ENCODE measurements at regions not wholly inside any gene's neighbourhood (a gene's known extent, or its start where the extent isn't known, plus 50 kb on each side); places are given as distances from the start of the nearest gene placed in this dataset.

DNA sequence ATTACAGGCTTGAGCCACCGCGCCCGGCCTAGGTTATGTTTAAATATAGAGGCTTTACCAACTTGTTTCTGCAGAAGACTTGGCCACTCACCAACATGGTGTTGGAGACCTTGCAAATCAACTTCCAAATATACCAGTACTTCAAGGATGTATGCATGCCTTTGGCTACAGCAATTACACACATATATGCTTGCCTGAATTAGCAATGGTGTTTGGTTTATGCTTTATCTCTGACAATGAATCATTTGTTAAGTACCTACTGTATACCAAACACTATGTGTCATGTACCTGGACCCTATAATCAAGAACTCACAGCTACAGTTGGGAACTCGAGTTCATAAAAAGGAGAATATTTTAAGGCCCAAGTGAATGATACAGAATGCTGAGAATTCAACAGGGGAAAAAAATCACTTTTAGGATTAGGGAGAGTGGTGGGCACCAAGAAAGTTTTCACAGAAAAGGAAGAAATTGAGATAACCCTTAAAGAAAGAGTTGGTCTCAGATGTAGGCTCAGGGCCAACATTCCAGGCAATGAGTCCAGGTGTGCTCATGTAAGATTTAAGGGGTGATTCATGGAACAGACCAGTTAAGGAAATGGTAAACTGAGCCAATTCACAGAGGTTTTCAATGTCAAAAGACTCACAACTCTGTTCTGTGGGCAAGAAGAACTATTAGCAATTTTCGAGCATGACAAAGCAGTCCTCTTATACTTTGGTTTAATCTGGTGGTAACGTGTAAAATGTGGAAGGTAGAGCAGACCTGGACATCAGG is 98.9 kb downstream of the BCOR start:
- no peak for DNase-seq (ENCODE audit: extremely low read depth, low read depth)
- TF ChIP-seq, protein P1, sequence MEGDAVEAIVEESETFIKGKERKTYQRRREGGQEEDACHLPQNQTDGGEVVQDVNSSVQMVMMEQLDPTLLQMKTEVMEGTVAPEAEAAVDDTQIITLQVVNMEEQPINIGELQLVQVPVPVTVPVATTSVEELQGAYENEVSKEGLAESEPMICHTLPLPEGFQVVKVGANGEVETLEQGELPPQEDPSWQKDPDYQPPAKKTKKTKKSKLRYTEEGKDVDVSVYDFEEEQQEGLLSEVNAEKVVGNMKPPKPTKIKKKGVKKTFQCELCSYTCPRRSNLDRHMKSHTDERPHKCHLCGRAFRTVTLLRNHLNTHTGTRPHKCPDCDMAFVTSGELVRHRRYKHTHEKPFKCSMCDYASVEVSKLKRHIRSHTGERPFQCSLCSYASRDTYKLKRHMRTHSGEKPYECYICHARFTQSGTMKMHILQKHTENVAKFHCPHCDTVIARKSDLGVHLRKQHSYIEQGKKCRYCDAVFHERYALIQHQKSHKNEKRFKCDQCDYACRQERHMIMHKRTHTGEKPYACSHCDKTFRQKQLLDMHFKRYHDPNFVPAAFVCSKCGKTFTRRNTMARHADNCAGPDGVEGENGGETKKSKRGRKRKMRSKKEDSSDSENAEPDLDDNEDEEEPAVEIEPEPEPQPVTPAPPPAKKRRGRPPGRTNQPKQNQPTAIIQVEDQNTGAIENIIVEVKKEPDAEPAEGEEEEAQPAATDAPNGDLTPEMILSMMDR (IDR thresholded peaks at IDR 0.05; ENCODE audit: low read depth, low read length): no peak

Measured in AG09319 (cell line).